ENCODE measurements at regions not wholly inside any gene's neighbourhood (a gene's known extent, or its start where the extent isn't known, plus 50 kb on each side); places are given as distances from the start of the nearest gene placed in this dataset.

GRCh38 chr1:218525451-218526197 is 180.5 kb downstream of the TGFB2 start:
- DNase-seq (ENCODE audit: low read depth in 3 of 3) = no peak

- DNase-seq (ENCODE audit: low read depth in 3 of 3) = no peak
Measured at GRCh38 chr1:218526198-218526580, 181.1 kb downstream of the TGFB2 start.

- no peak for DNase-seq (ENCODE audit: low read depth in 3 of 3)
Measured at GRCh38 chr1:218527737-218528136, 182.6 kb downstream of the TGFB2 start.

- no peak for DNase-seq (ENCODE audit: low read depth in 3 of 3)
Measured at GRCh38 chr1:218529646-218530300, 184.6 kb downstream of the TGFB2 start.

- DNase-seq (ENCODE audit: low read depth in 3 of 3) = no peak
Measured at GRCh38 chr1:218531936-218532335, 186.8 kb downstream of the TGFB2 start.

GRCh38 chr1:218536296-218536986 is 191.3 kb downstream of the TGFB2 start:
- no peak for DNase-seq (ENCODE audit: low read depth in 3 of 3)

- no peak for DNase-seq (ENCODE audit: low read depth in 3 of 3)
Measured at GRCh38 chr1:218537122-218537913, 192.2 kb downstream of the TGFB2 start.

- no peak for DNase-seq (ENCODE audit: low read depth in 3 of 3)
Measured at GRCh38 chr1:218538341-218538740, 193.2 kb downstream of the TGFB2 start.

- DNase-seq (ENCODE audit: low read depth in 3 of 3) = no peak
Measured at GRCh38 chr1:218546314-218546713, 201.2 kb downstream of the TGFB2 start.

- no peak for DNase-seq (ENCODE audit: low read depth in 3 of 3)
Measured at GRCh38 chr1:218547957-218548730, 203.0 kb downstream of the TGFB2 start.

GRCh38 chr1:218548764-218549163 is 203.6 kb downstream of the TGFB2 start:
- no peak for DNase-seq (ENCODE audit: low read depth in 3 of 3)

- no peak for DNase-seq (ENCODE audit: low read depth in 3 of 3)
Measured at GRCh38 chr1:218553197-218553596, 208.1 kb downstream of the TGFB2 start.

GRCh38 chr1:218556016-218556415 is 210.9 kb downstream of the TGFB2 start:
- DNase-seq (ENCODE audit: low read depth in 3 of 3) = no peak

- no peak for DNase-seq (ENCODE audit: low read depth in 3 of 3)
Measured at GRCh38 chr1:218557731-218558130, 212.6 kb downstream of the TGFB2 start.

GRCh38 chr1:218558271-218558810 is 213.2 kb downstream of the TGFB2 start:
- DNase-seq (ENCODE audit: low read depth in 3 of 3) = no peak

GRCh38 chr1:218565377-218565776 is 220.2 kb downstream of the TGFB2 start:
- no peak for DNase-seq (ENCODE audit: low read depth in 3 of 3)

GRCh38 chr1:218568962-218569550 is 223.9 kb downstream of the TGFB2 start:
- DNase-seq (ENCODE audit: low read depth in 3 of 3) = no peak

GRCh38 chr1:218570456-218570855 is 225.3 kb downstream of the TGFB2 start:
- no peak for DNase-seq (ENCODE audit: low read depth in 3 of 3)

GRCh38 chr1:218571491-218571890 is 226.4 kb downstream of the TGFB2 start:
- no peak for DNase-seq (ENCODE audit: low read depth in 3 of 3)

GRCh38 chr1:218572050-218572449 is 226.9 kb downstream of the TGFB2 start:
- no peak for DNase-seq (ENCODE audit: low read depth in 3 of 3)

- DNase-seq (ENCODE audit: low read depth in 3 of 3) = no peak
Measured at GRCh38 chr1:218573925-218574324, 228.8 kb downstream of the TGFB2 start.

Data from stimulated activated CD4-positive, alpha-beta T cell treated with anti-CD3 and anti-CD28 coated beads, TNF-alpha, amount 100 ng/mL, for 4 hours (primary cell).